Mammary epithelial cell (primary cell): ENCODE measurements at regions not wholly inside any gene's neighbourhood (a gene's known extent, or its start where the extent isn't known, plus 50 kb on each side); places are given as distances from the start of the nearest gene placed in this dataset.

Experiments used
- CTCF ChIP-seq, 2 donors: IDR thresholded peaks in 1 of 2; conservative IDR thresholded peaks in 1 of 2; 2 replicates each; pipeline ENCODE4 v1.5.1; 2011 to 2012; ENCODE audit warnings: inconsistent platforms in 2 of 2, low read length in 2 of 2, mild to moderate bottlenecking in 2 of 2, control low read depth in 1 of 2, low read depth in 1 of 2; ENCODE audit not compliant: insufficient read depth in 1 of 2; ENCODE audit errors: extremely low read depth in 1 of 2
- EZH2 ChIP-seq: IDR thresholded peaks from 2 replicates; pipeline ENCODE4 v1.6.1; 2012; ENCODE audit warnings: low read length, inconsistent platforms, borderline replicate concordance

- TF ChIP-seq CTCF (conservative IDR thresholded peaks at IDR 0.05 in 1 of 2, IDR thresholded peaks at IDR 0.05 in 1 of 2; ENCODE audit: extremely low read depth in 1 of 2, insufficient read depth in 1 of 2, low read depth in 1 of 2, low read length in 2 of 2) = no peak
- no peak for TF ChIP-seq EZH2
Measured at GRCh38 chr4:159047478-159048165, 55.3 kb upstream of the RAPGEF2 start.
